Keratinocyte (primary cell): ENCODE measurements at regions not wholly inside any gene's neighbourhood (a gene's known extent, or its start where the extent isn't known, plus 50 kb on each side); places are given as distances from the start of the nearest gene placed in this dataset.

Source experiments
- DNase-seq: peaks from one replicate; pipeline ENCODE4 v3.0.0-alpha.2; 2011; ENCODE audit warnings: low read depth, missing footprints, low spot score
- FAIRE-seq: peaks from 2 replicates; lab custom pipeline; 2011; peaks lifted over from hg19 to GRCh38; lab: Jason Lieb, UNC
- H2AFZ ChIP-seq: 2 replicates; pipeline ENCODE4 v1.6.0; 2012; ENCODE audit warnings: low read length, control low read depth, inconsistent platforms; ENCODE audit not compliant: control insufficient read depth
- H3K27ac ChIP-seq: 2 replicates; pipeline ENCODE4 v1.5.1; 2011; ENCODE audit warnings: low read length; ENCODE audit not compliant: control insufficient read depth, insufficient read depth
- H3K27me3 ChIP-seq: 3 replicates; pipeline ENCODE4 v1.6.0; 2011; ENCODE audit warnings: low read length; ENCODE audit not compliant: control insufficient read depth, insufficient read depth; ENCODE audit errors: extremely low read depth
- H3K36me3 ChIP-seq, 2 experiments: 2 replicates in 1 of 2; 3 replicates in 1 of 2; pipeline ENCODE4 v1.5.1; 2011; ENCODE audit warnings: low read length in 2 of 2, mild to moderate bottlenecking in 1 of 2; ENCODE audit not compliant: control insufficient read depth in 2 of 2, insufficient read depth in 2 of 2; ENCODE audit errors: extremely low read depth in 1 of 2
- H3K4me1 ChIP-seq: 3 replicates; pipeline ENCODE4 v1.5.1; 2011; ENCODE audit warnings: low read length; ENCODE audit not compliant: control insufficient read depth, insufficient read depth; ENCODE audit errors: extremely low read depth
- H3K4me2 ChIP-seq: 3 replicates; pipeline ENCODE4 v1.6.0; 2011; ENCODE audit warnings: low read depth, low read length; ENCODE audit not compliant: control insufficient read depth, insufficient read depth; ENCODE audit errors: extremely low read depth
- H3K4me3 ChIP-seq, 3 experiments: fragments of 200-600 bp in 1 of 3; sonication (generic) in 1 of 3; 2 replicates in 2 of 3; 3 replicates in 1 of 3; pipeline ENCODE4 v1.5.1; 2011 to 2016; ENCODE audit warnings: low read length in 3 of 3, mild to moderate bottlenecking in 3 of 3, control low read depth in 2 of 3, inconsistent platforms in 1 of 3, low read depth in 1 of 3, mixed read lengths in 1 of 3, mixed run types in 1 of 3, moderate library complexity in 1 of 3; ENCODE audit not compliant: control insufficient read depth in 2 of 3, insufficient read depth in 2 of 3; ENCODE audit errors: extremely low read depth in 1 of 3
- H3K79me2 ChIP-seq: 2 replicates; pipeline ENCODE4 v1.6.0; 2012; ENCODE audit warnings: low read length; ENCODE audit not compliant: control insufficient read depth, insufficient read depth
- H3K9ac ChIP-seq: 3 replicates; pipeline ENCODE4 v1.6.0; 2011; ENCODE audit warnings: low read length; ENCODE audit not compliant: control insufficient read depth, insufficient read depth; ENCODE audit errors: extremely low read depth
- H3K9me1 ChIP-seq: 3 replicates; pipeline ENCODE4 v1.6.0; 2011; ENCODE audit warnings: low read length; ENCODE audit not compliant: control insufficient read depth, insufficient read depth; ENCODE audit errors: extremely low read depth
- H3K9me3 ChIP-seq: 2 replicates; pipeline ENCODE4 v1.5.1; 2012; ENCODE audit warnings: low read depth, low read length; ENCODE audit not compliant: control insufficient read depth
- H4K20me1 ChIP-seq: 3 replicates; pipeline ENCODE4 v1.6.0; 2011; ENCODE audit warnings: low read length; ENCODE audit not compliant: control insufficient read depth, insufficient read depth; ENCODE audit errors: extremely low read depth
- EZH2 ChIP-seq: IDR thresholded peaks from one replicate; pipeline ENCODE4 v1.6.1; 2012; ENCODE audit warnings: inconsistent platforms, mild to moderate bottlenecking, low read length, moderate library complexity
- dilution Hi-C: fragments of 300-500 bp; cut with MboI; formaldehyde crosslinking; loops from one replicate; pipeline ENCODE4 v1.7.0; 2020; ENCODE audit warnings: low sequenced_read_pairs; ENCODE audit not compliant: extremely low pct_ligation_motif_present
- TF ChIP-seq, protein P1 (sequence below), 3 experiments: IDR thresholded peaks in 1 of 3; conservative IDR thresholded peaks in 1 of 3; optimal IDR thresholded peaks in 1 of 3; 2 replicates in 2 of 3; 3 replicates in 1 of 3; pipeline versions ENCODE3 to v1.5.1; 2011; ENCODE audit warnings: low read length in 3 of 3, mild to moderate bottlenecking in 3 of 3, moderate library complexity in 2 of 3, control low read depth in 1 of 3, inconsistent platforms in 1 of 3; ENCODE audit not compliant: insufficient read depth in 2 of 3; ENCODE audit errors: extremely low read depth in 1 of 3

DNA sequence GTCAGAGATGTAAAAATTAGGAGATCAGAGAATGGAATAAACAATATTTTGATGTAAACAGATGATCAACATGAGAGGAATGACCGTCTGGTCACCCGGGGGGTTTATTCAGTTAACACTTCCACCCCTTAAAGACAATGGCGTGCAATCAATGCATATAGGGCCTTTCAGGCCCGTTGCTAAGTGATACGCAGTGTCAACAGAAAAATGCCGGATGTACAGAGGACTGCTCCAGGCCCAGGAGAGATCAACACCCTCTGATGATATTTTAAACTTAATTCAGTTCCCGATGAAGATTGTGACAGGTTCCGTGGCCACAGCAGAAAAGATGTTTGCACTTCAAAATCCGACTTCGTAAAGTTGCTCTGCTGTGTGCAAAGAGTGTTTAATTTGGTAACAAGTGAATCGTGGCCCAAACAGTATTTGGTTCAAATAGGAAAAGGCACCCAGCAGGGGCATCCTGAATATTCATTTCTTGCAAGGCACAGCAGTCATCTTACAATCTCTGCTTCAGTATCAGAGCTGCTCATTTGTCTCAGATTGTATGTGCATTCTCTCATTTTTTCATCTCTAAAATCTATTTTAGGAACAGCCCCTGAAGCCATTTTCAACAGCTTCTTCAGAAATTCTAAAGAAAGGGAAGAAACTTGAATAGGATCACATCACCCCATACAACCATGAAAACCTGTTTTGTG is 72.6 kb downstream of the FOXB1 start:
- H3K4me2 ChIP-seq = no peak overlapping the region
- no peaks in the 10 kb centered on the region for H3K79me2 ChIP-seq
- H3K9me1 ChIP-seq = no peaks in the 10 kb centered on the region
- no peak overlapping the region for H2AFZ ChIP-seq
- H3K36me3 ChIP-seq = no peaks in the 10 kb centered on the region
- no peak overlapping the region for H3K27ac ChIP-seq
- H3K9ac ChIP-seq = no peak overlapping the region
- H3K9me3 ChIP-seq = no peaks in the 10 kb centered on the region
- H4K20me1 ChIP-seq = no peaks in the 10 kb centered on the region
- dilution Hi-C loops = no loop called here
- H3K27me3 ChIP-seq = no peaks in the 10 kb centered on the region
- no peaks in the 10 kb centered on the region for H3K4me1 ChIP-seq
- FAIRE-seq (no peak), DNase-seq (no peak)
- H3K4me3 ChIP-seq = no peak overlapping the region
- no peak for TF ChIP-seq EZH2
- TF ChIP-seq, protein P1, sequence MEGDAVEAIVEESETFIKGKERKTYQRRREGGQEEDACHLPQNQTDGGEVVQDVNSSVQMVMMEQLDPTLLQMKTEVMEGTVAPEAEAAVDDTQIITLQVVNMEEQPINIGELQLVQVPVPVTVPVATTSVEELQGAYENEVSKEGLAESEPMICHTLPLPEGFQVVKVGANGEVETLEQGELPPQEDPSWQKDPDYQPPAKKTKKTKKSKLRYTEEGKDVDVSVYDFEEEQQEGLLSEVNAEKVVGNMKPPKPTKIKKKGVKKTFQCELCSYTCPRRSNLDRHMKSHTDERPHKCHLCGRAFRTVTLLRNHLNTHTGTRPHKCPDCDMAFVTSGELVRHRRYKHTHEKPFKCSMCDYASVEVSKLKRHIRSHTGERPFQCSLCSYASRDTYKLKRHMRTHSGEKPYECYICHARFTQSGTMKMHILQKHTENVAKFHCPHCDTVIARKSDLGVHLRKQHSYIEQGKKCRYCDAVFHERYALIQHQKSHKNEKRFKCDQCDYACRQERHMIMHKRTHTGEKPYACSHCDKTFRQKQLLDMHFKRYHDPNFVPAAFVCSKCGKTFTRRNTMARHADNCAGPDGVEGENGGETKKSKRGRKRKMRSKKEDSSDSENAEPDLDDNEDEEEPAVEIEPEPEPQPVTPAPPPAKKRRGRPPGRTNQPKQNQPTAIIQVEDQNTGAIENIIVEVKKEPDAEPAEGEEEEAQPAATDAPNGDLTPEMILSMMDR (optimal IDR thresholded peaks at IDR 0.05 in 1 of 3, IDR thresholded peaks at IDR 0.05 in 1 of 3, conservative IDR thresholded peaks at IDR 0.05 in 1 of 3; ENCODE audit: extremely low read depth in 1 of 3, insufficient read depth in 2 of 3, low read length in 3 of 3) = no peak

DNA sequence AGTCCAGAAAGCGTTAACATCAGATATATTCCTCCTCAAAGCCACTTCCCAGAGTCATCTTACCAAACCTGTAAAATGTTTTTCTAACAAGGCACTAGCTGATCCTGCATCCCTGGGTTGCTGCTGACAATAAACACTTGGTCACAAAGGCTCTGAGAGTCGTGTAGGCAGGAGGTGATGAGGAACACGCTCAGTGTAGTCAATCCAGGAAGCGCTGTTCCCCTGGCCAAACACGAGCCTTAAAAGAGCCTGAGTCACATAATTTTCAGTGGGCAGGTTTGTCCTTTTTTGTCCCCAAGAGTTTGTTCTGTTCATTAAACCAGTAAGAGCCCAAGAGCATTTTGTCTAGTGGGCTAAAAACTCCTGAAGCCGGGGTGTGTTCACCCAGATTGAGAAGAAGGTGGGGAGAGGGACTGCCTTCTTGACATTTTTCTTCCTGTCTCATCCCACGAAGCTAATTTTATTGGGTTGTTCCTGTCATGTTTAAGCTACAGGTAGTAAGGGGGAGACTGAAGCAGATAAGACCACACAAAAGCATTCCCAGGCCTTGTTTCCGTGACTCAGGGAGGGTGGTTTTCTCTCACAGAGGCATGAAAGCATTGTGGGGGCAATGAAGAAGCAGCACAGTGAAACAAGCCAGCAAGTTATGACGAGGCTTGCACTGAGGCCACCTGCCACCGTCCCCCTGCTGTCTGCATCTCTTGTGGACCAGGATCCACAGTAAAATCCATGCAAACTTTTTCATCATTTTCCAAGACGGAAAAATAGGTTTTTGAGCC is 73.7 kb downstream of the FOXB1 start:
- TF ChIP-seq, protein P1 (optimal IDR thresholded peaks at IDR 0.05 in 1 of 3, IDR thresholded peaks at IDR 0.05 in 1 of 3, conservative IDR thresholded peaks at IDR 0.05 in 1 of 3; ENCODE audit: extremely low read depth in 1 of 3, insufficient read depth in 2 of 3, low read length in 3 of 3) = no peak
- no peak for TF ChIP-seq EZH2

More for the DNA sequence above, 73.7 kb downstream of the FOXB1 start:
- H3K36me3 ChIP-seq = no peaks in the 10 kb centered on the region
- no peak overlapping the region for H3K4me3 ChIP-seq
- H3K4me2 ChIP-seq = no peak overlapping the region
- no peak overlapping the region for H2AFZ ChIP-seq
- H3K9me3 ChIP-seq = no peaks in the 10 kb centered on the region
- FAIRE-seq (no peak), DNase-seq (no peak)
- dilution Hi-C loops = no loop called here
- H3K79me2 ChIP-seq = no peaks in the 10 kb centered on the region
- H3K4me1 ChIP-seq = no peaks in the 10 kb centered on the region
- H3K9ac ChIP-seq = no peak overlapping the region
- no peaks in the 10 kb centered on the region for H3K9me1 ChIP-seq
- no peak overlapping the region for H3K27ac ChIP-seq
- H3K27me3 ChIP-seq = no peaks in the 10 kb centered on the region
- no peaks in the 10 kb centered on the region for H4K20me1 ChIP-seq
